ENCODE measurements at regions not wholly inside any gene's neighbourhood (a gene's known extent, or its start where the extent isn't known, plus 50 kb on each side); places are given as distances from the start of the nearest gene placed in this dataset.

DNA sequence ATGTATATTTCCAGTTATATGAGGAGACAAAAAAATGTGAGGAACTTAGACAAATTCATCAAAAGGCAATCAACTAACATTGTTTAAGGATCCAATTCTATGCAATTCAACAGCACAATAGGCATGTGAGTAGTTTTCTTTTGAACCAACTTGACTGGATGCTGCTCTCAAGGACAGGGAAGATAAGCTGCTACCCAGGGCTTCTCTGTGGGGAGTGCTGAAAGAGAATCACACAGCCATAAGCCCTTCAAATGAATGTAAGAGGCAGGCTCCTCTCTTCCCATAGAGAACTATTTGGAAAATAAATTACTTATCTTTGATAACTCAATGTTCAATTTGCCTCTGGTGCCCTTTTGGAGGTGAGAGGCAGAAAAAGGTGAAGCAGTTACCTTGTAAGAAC lies 1413.6 kb downstream of the PCDH7 start:
- Histone ChIP-seq H3K9me3 (ENCODE audit: low read length) (no peaks in the 10 kb centered on the region), H3K4me2 (ENCODE audit: low read length) (no peak overlapping the region), H3K4me3 (ENCODE audit: low read depth, low read length, poor library complexity, severe bottlenecking) (no peak overlapping the region), H3K79me2 (ENCODE audit: insufficient read depth, low read length) (no peaks in the 10 kb centered on the region), H3K27ac (ENCODE audit: low read depth, low read length, poor library complexity, severe bottlenecking) (no peak overlapping the region), H3F3A (ENCODE audit: insufficient read depth, low read length) (no peaks in the 10 kb centered on the region), H3K9me2 (ENCODE audit: low read depth, low read length) (no peaks in the 10 kb centered on the region), H3K27me3 (ENCODE audit: insufficient read depth, low read length) (no peaks in the 10 kb centered on the region), H3K36me3 (ENCODE audit: insufficient read depth, low read length) (no peaks in the 10 kb centered on the region), H2AFZ (ENCODE audit: low read length) (no peak overlapping the region), H4K20me1 (ENCODE audit: insufficient read depth, low read length) (no peaks in the 10 kb centered on the region), H3K4me1 (ENCODE audit: insufficient read depth, low read length, severe bottlenecking) (no peaks in the 10 kb centered on the region), H3K9ac (ENCODE audit: low read length) (no peak overlapping the region)
- TF ChIP-seq, protein P1, sequence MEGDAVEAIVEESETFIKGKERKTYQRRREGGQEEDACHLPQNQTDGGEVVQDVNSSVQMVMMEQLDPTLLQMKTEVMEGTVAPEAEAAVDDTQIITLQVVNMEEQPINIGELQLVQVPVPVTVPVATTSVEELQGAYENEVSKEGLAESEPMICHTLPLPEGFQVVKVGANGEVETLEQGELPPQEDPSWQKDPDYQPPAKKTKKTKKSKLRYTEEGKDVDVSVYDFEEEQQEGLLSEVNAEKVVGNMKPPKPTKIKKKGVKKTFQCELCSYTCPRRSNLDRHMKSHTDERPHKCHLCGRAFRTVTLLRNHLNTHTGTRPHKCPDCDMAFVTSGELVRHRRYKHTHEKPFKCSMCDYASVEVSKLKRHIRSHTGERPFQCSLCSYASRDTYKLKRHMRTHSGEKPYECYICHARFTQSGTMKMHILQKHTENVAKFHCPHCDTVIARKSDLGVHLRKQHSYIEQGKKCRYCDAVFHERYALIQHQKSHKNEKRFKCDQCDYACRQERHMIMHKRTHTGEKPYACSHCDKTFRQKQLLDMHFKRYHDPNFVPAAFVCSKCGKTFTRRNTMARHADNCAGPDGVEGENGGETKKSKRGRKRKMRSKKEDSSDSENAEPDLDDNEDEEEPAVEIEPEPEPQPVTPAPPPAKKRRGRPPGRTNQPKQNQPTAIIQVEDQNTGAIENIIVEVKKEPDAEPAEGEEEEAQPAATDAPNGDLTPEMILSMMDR (IDR thresholded peaks at IDR 0.05; ENCODE audit: low read length) = no peak
- no peak for TF ChIP-seq EZH2 (IDR thresholded peaks at IDR 0.05; ENCODE audit: borderline replicate concordance, low read length)

DNA sequence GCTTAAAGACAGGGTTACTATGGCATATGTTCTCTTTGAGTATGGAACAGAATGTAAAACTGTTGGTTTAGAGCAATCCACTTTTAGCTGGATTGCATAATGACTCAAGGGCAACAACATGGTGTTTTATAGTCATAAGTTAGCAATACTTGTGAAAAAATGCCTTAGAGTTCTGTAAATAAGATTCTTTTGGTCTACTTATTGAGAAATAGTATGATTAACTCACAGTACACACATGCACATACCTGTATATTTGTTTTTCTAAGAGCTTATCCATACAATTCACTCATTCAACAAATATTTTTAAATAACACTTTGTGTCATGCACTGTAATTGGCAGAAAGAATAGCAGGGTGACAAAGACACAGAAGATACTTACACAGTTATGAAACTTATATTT lies 1415.5 kb downstream of the PCDH7 start:
- Histone ChIP-seq H4K20me1 (ENCODE audit: insufficient read depth, low read length) (no peaks in the 10 kb centered on the region), H3K27me3 (ENCODE audit: insufficient read depth, low read length) (no peaks in the 10 kb centered on the region), H3K4me3 (ENCODE audit: low read depth, low read length, poor library complexity, severe bottlenecking) (no peak overlapping the region), H3K79me2 (ENCODE audit: insufficient read depth, low read length) (no peaks in the 10 kb centered on the region), H3K36me3 (ENCODE audit: insufficient read depth, low read length) (no peaks in the 10 kb centered on the region), H3K9me3 (ENCODE audit: low read length) (no peaks in the 10 kb centered on the region), H2AFZ (ENCODE audit: low read length) (no peak overlapping the region), H3K4me2 (ENCODE audit: low read length) (no peak overlapping the region), H3K27ac (ENCODE audit: low read depth, low read length, poor library complexity, severe bottlenecking) (no peak overlapping the region), H3K9ac (ENCODE audit: low read length) (no peak overlapping the region), H3K4me1 (ENCODE audit: insufficient read depth, low read length, severe bottlenecking) (no peaks in the 10 kb centered on the region), H3F3A (ENCODE audit: insufficient read depth, low read length) (no peaks in the 10 kb centered on the region), H3K9me2 (ENCODE audit: low read depth, low read length) (no peaks in the 10 kb centered on the region)
- TF ChIP-seq, protein P1 (IDR thresholded peaks at IDR 0.05; ENCODE audit: low read length) = no peak
- no peak for TF ChIP-seq EZH2 (IDR thresholded peaks at IDR 0.05; ENCODE audit: borderline replicate concordance, low read length)

DNA sequence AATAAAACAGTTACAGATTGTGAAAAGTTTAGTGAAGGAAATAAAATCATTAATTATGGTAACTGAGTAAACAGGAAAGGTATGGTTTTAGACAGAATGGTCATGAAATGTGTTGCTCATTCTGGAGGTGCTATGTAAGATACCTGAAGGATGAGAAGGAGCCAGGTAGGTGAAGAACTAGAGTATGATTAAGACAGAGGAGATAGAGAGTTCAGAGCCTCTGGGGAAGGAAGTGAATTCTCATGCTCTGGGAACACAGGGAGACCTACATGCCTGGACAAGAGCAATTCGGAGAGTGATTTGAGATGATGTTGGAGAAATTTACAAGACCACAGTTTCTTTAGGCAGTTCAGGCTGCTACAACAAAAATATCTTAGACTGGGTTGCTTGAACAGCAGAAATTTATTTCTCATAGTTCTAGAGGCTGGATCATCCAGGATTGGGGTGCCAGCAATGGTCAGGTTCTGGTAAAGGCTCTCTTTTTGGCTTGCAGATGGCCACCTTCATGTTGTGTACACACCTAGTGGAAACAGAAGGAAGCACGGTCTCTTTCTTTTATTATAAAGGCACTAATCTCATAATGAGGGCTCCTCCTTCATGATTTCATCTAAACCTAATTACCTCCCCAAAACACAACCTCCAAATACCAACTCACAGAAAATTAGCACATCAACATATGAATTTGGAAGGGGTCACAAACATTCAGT lies 1416.1 kb downstream of the PCDH7 start:
- Histone ChIP-seq H3K9me2 (ENCODE audit: low read depth, low read length) (no peaks in the 10 kb centered on the region), H4K20me1 (ENCODE audit: insufficient read depth, low read length) (no peaks in the 10 kb centered on the region), H3K9ac (ENCODE audit: low read length) (no peak overlapping the region), H3K4me3 (ENCODE audit: low read depth, low read length, poor library complexity, severe bottlenecking) (no peak overlapping the region), H3K9me3 (ENCODE audit: low read length) (no peaks in the 10 kb centered on the region), H3K36me3 (ENCODE audit: insufficient read depth, low read length) (no peaks in the 10 kb centered on the region), H3K27ac (ENCODE audit: low read depth, low read length, poor library complexity, severe bottlenecking) (no peak overlapping the region), H2AFZ (ENCODE audit: low read length) (no peak overlapping the region), H3F3A (ENCODE audit: insufficient read depth, low read length) (no peaks in the 10 kb centered on the region), H3K4me2 (ENCODE audit: low read length) (no peak overlapping the region), H3K27me3 (ENCODE audit: insufficient read depth, low read length) (no peaks in the 10 kb centered on the region), H3K79me2 (ENCODE audit: insufficient read depth, low read length) (no peaks in the 10 kb centered on the region), H3K4me1 (ENCODE audit: insufficient read depth, low read length, severe bottlenecking) (no peaks in the 10 kb centered on the region)
- TF ChIP-seq, protein P1 (IDR thresholded peaks at IDR 0.05; ENCODE audit: low read length) = no peak
- no peak for TF ChIP-seq EZH2 (IDR thresholded peaks at IDR 0.05; ENCODE audit: borderline replicate concordance, low read length)

All from OCI-LY1 (cell line).